Tongue (tissue), 1 donor: ENCODE measurements at regions not wholly inside any gene's neighbourhood (a gene's known extent, or its start where the extent isn't known, plus 50 kb on each side); places are given as distances from the start of the nearest gene placed in this dataset.
"Not testable (repeated sequence)": the region's sequence is repeated elsewhere in the genome, so short reads cannot be mapped to it uniquely, and the experiment has no call there.

Experiments used
- DNase-seq: peaks from one replicate; pipeline ENCODE4 v3.0.0-alpha.2; 2015

DNA sequence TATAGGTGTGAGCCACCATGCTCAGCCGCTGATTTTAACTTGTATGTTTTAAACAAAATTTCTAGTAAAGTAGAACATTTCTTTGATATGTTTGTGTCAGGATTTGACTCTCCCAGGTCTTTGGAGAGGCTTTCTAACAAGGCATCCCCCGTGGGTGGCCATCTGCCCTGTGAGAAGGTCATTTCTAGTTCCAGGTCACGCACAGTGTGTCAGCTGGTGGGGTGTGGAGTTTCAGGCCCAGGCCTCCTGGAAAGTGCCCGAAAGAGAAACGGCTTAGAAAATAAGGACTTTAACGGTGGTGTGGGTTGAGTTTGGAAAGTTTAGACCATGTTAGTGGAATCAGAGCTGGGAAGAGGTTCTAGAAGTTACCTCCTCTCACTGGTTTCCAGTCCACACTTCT lies 61.0 kb downstream of the SPDYE17 start:
- not testable (repeated sequence) for DNase-seq

DNA sequence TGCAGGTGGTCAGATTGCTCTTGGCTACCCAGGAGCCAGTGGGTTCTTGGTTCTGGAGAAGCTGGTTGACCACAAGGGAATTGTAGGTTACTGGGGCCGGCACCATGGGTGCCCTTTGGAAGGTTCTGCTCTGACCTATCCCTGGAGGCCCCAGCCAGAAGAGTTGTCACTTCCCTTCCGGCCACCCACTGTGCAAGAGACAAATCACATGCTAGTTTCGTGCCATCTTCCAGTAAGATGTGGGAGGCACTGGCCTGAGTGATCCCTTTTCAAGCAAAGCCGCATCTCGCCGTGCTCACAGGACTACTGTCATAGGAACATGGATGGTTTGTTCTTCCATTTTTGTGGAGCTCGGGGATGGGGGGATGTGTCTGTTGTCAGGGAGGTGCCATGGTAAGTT lies 62.3 kb downstream of the SPDYE17 start:
- not testable (repeated sequence) for DNase-seq

DNA sequence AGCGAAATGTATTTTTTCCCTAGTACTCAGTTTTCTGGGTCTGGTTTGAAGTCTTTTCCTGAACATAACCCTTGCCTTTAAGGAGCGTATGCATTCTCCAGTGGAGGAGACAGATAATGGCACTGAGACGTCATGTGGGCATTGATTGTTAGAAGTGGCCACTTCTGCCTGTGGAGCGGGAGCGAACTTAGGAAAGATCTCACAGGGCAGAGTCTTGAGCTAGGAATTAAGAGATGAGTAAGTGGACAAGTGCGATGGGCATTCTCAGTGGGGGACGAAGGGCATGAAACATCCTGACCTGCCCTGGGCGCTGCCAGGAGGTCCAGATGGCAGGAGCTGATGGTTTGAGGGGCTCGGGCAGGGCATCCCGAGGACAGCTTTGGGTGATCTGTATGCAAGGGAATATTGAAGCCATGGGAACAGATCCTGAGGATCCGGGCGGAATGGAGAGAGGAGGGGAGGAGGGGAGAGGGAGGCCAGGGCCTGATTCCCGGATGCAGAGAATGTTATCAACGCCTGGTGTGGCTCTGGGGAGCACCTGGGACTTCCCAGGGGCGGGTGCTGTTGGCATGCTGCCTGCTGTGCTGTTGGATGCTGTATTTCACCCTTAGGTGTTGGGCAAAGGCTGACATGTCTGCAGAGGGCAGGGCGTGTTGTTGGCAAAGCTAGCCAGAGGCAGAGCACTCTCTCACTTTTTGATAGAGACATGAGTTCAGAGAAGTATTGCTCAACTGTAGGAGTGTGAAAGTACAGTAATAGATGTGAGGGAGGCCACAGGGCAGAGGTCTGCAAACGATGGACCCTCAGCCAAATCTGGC lies 66.2 kb downstream of the SPDYE17 start:
- DNase-seq: not testable (repeated sequence)

DNA sequence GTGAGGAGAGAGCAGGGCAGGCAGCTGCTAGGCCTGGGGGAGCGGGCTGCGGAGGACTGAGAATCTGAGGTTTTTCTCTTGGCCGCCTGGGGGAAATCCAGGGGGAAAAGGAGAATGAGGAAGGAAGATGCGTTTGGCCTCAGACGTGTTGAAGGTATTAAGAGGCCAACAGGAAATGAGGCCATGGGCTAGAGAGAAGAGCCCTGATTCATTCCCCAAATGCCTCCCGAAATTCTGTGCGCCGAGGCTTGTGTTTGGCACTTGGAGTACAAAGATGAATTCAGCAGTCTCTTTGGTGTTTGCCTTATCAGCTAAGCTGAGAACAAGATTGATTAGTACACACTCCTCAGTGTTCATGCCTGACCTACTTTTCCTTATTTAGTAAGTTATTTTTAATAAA lies 68.1 kb downstream of the SPDYE17 start:
- DNase-seq: not testable (repeated sequence)

DNA sequence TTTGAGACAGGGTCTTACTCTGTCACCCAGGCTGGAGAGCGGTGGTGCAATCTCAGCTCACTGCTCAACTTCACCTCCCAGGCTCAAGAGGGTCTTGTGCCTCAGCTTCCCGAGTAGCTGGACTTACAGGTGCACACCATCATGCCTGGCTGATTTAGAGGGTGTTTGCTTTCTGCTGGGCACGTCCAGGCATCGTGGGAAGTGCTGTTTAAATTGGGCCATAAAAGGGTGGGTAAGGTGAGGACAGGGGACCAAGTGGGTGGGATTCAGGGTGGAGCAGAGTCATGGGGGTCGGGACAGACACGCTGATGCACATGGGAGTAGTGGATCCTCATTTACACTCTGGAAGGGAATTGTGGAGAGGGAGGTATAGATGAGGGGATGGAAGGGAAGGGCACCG lies 69.1 kb downstream of the SPDYE17 start:
- not testable (repeated sequence) for DNase-seq

DNA sequence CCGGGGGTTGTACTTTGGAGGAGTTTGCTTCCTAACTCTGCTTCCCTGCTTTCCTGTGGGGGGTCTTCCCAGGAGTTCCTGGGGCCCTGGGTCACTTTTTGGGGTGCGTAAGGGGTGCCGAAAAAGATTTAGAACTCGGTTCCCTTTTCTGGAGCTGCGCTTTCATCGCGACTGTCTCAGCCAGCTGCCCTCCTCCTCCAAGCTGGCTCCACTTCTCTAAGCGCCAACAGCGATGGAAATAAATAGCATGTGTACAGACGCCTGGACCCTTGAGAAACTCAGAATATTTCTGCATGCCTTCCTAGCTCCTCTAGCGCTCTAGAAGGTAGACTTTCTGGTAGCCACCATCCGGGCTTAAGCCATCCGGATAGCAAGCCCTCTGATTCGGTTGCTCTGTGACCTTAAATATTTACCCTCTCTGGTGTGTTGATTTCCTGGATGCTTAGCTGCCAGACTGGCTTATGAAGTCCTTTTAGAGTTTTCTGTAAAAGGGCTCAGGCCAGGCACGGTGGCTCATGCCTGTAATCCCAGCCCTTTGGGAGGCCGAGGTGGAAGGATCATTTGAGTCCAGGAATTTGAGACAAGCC lies 71.7 kb downstream of the SPDYE17 start:
- not testable (repeated sequence) for DNase-seq

DNA sequence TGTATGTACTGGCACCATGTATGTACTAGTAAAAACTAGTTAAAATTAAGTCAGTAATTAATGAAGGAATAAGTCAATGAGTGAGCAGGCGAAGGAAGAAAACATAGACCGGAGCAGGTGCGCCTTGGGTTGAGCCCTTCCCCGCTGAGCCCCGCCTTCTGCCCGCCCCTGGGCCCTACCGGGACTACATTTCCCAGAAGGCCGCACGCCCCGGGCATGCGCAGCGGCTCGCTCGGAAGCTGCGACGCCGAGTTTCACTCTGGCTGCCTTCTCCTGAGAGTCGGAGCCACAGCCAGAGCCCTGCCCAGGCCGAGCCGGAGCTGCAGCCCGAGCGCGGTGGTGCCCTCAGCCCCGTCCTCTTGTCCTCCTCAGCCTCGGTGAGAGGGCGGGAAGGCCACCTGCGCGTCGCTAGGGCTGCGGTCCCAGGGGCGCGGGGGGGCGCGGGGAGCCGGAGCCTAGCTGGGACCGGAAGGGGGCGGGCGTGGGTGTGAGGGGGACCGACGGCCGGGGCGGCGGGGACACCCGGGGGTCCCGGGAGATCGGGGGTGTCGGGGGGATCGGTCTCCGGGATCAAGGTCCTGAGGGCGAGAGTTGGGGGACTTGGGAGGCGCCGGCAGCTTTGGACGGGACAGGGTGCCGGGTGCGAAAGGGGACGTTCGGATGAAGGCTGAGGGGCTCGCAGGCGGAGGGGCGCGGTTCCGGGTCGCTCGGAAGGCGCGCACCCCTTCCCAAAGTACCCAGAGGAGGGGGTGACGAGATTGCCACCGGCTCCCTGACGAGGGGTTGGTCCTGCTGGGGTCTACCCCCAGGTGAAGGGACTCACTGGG lies 72.4 kb downstream of the SPDYE17 start:
- DNase-seq: not testable (repeated sequence)

DNA sequence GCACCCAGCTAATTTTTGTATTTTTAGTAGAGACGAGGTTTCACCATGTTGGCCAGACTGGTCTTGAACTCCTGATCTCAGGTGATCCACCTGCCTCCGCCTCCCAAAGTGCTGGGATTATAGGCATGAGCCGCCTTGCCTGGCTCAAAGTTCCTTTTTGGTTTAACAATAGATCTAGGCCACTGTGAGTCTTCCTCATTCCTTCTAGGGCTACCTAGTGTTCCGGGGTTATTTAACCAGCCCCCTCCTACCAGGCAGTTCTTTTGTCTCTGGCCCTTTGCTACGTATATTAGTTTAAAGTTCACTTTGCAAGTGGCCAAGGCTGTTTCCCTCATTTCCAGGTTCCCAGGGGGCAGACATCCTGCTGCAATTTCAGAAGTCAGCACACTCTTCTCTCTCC lies 75.6 kb downstream of the SPDYE17 start:
- not testable (repeated sequence) for DNase-seq

DNA sequence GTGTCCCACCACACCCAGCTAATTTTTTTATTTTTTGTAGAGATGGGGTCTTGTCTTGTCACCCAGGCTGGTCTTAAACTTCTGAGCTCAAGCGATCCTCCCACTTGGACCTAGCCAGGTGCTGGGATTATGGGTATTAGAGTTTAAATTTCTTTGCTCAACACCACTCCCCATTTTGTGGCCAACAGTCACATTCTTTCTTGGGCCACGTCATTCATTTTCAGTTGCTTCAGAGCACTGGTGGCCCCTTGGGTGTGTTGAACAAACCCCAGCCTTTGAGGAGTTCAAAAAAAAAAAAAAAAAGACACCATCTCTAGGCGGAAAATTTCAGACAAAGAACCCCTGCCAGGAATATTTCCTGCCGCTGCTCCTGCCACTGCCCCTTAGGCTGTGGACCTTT lies 77.0 kb downstream of the SPDYE17 start:
- not testable (repeated sequence) for DNase-seq

DNA sequence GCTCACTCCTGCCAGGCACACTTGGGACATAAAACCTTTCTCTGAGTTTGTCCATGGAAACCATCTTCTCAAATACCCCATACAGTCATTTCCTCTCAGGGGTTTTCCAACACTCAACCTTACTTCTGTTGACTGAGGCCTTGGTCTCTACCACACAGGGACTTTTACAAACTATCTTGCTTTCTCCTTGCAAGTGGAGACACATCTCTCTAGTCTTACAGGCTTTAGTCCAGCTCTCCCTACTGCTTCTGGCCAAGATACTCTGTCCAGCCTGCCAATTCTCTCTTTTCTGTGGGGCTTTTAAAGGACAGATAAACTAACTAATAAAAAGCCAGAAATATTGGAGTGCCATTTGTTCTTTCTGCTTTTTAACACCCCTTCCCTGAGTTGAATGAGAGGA lies 87.6 kb downstream of the SPDYE17 start:
- not testable (repeated sequence) for DNase-seq

DNA sequence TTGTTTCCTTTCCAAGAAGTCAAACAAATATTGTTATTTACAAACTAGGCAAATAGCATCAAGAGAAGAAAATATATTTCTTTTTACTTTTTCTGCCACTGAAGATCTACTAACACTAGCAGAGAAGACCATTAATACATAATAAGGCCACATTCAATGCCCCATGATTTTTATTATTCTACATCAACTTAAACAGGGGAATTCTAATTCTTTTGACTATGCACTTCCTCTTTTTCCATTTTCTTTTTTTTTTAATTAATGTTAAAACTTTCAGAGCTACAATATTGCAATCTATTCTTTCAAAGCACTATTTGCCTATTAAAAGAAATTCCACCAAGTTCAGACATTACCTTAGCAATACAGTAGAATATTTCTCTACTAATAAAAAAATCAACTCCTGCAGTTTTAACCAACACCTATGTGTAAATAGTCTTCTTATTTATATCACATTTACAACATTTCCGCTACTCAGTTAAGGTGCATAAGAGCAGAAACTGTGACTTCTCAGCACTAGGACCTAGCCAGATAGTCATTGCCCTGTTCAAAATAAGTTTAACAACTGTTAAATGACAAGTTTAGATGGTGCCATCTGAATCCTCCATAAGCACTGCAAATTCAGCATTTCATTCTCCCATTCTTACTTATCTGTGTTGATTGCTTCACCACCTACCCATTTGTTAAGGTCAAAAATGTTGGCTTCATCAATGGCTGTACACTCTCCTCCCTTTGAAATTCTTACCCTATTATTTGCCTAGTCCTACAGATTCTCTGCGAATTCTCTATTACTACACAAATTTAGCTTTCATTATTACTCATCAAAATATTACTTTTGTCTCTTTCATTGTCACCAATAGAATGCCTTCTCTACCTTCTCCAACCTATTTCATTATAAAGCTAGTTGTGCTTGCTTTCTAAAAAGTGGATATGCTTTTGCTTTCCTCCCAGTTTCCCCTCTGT lies 90.1 kb downstream of the SPDYE17 start:
- not testable (repeated sequence) for DNase-seq

DNA sequence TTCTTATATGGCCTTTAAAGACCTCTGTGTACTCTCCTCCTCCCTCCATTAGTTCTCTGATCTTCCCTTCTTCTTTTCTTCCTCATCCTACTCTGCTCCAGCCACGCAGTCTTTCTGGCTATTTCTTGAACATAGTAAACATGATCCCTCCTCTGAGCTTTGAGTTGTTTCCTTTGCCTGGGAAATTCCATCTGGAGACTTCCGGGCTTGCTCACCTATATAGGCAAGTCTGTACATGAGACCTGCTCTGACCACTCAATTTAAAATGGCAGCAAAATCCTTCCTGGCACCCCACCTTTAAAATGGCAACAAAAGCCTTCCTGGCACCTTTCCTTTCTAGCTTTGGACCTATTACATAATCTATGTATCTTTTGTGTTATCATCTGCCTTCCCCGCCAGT lies 94.4 kb downstream of the SPDYE17 start:
- not testable (repeated sequence) for DNase-seq

DNA sequence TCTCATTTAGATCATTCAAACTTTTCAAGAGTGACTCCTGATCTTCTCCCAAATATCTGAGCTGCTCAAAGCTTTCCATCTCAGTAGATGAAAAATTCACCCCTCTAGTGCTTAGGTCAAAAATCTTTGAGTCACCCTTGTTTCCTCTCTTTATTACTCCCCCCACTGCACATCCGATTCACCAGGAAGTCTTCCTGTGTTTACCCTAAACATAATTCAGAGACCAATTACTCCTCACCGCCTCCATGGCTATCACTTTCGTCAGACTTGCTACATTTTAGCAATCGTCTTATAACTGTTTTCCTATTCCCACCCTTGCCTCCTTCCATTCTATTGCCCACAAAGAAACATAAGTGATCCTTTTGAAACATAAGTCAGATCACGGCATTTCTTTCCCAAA lies 94.8 kb downstream of the SPDYE17 start:
- not testable (repeated sequence) for DNase-seq

DNA sequence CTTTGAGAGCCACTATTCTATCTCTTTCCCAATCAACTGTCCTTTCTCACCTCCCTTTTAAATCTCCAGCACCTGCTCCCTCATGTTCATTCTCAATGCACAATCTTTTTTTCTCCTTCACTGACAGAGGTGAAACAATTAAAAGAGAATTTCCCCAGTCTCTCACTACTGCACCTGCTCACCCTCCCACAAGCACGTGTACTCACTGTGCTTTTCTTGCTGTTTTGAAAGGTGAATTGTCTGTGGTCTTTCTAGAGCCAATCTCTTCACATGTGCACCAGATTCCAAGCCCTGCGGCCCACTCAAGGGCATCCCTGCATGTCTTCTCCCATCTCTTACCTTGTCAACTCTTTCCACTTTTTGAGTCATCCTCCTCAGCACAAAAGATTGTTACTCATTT lies 95.8 kb downstream of the SPDYE17 start:
- not testable (repeated sequence) for DNase-seq

DNA sequence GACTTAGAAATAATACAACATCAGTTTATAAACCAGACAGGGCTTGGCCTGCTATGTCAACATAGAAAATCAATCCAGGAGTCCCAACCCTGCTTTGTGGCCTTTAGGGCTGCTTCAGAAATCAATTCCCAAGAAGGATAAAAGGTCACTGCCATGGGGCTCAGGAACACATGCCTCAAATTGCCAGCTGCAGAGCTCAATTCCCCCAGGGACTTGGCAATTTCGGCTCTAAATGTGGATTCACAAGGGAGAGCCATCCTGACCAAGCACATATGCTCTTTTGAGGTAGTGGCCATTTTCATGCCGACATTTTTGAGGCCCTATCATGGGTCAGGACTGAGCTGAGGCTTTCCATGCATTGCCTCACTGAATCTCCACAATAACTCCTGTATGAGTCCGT lies 97.5 kb downstream of the SPDYE17 start:
- DNase-seq: not testable (repeated sequence)

DNA sequence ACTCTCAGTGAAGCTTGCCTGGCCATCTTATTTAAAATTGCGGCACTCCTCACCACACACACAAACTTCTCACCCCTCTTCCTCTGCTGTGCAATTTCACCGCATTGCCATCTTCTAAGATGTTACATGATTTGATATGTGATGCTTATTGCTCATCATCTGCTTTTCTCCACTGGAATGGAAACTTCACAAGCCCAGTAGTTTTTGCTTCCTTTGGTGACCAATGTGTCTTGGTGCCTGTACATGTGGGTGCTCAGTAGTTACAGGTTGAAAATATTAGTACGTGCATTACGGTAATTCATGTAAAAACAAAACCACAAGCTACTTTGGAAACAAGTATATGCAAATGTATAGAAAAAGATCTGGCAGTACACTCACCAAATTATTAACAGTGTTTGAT lies 99.2 kb downstream of the SPDYE17 start:
- DNase-seq: not testable (repeated sequence)

DNA sequence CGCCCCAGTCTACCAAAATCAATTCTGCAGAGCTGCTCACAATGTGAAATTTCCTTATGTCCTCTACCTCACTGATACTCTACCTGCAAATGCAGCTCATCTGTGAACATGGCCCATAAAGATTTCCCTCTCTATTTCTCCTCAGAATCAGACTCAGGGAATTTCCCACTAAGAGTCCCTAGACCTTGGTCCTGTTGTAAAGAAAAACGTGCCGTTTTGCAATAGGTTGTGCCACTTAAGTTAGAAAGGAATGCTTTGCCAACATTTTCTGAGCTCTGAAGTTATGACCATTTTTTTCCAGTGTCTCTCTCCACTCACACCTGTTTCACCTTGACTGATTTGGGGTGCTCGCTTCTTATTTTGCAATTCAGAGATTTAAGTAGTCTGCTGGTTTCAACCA lies 100.7 kb downstream of the SPDYE17 start:
- DNase-seq: not testable (repeated sequence)

DNA sequence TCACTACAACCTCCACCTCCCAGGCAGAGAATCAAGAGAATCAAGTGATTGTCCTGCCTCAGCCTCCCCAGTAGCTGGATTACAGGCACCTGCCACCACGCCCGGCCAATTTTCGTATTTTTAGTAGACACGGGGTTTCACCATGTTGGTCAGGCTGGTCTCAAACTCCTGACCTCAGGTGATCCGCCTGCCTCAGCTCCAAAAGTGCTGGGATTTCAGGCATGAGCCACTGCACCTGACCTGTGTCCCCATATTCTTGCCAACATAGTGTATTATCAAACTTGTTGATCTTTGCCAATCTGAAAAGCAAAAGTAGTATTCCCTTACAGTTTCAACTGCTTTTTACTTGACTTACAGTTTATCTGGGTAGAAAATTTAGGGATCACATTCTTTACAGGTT lies 101.7 kb downstream of the SPDYE17 start:
- DNase-seq: not testable (repeated sequence)

DNA sequence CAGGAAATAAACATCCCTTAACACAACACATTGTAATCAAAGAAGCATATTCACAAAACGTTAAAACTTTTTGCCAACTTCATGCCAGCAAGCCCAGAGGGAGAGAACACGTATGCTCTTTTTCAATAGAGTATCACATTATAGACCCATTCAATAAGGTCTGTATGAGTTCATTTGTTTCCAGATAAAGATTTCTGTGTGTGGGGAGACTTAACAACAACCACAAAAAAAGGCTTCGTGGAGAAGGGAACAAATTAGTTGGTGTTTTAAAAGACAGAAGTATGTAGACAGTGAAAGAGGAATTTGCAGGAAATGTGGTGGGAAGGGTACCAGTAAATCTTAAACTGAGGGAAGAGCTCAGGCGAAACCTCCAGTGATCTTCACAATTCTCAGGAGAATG lies 103.4 kb downstream of the SPDYE17 start:
- not testable (repeated sequence) for DNase-seq

DNA sequence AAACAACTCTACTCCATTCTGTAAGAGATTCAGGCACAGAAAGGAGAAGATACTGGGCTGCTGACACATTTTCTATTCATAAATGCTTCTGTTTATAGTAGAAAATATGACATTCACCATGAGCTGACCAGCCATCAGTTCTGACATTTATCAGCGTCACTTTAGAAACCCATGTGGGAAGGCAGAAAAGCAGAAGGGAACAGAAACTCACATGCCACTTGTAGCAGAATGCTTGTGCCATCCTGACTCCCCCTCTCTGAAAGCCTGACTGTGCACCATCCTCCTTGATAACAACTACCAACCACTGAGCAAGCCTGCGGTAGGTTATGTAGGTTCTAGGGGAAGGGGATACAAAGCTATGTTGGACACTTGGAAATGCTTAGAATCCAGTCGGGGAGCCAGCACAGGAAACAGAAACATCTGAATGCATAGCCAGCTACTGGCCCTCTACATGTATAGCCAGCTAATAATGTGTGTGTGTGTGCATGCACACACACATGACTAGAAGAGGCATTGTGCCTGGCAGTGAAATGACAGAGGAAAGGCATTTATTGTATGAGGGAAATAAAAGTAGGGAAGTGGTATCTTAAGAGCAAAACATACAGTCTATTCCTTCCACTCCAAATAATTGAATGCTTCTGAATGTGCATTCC lies 104.3 kb downstream of the SPDYE17 start:
- DNase-seq: not testable (repeated sequence)

DNA sequence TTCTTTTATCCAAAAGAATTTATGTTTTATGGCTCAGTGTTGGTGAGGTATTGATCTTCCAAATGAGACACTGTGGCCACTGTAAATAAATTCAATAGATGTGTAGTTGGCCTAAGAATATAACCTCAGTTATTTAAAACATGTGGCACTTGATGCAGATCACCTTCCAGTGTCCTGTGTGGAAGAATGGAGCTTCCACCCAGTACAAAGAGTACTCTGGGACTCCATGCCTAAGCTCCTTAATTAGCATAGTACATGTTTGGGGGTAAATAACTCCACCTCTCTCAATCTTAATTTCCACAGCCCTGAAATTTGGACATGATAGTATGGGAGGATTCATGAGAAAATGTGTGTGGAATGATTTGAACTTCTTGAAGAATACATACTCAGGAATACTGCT lies 105.7 kb downstream of the SPDYE17 start:
- not testable (repeated sequence) for DNase-seq
